ENCODE measurements at regions not wholly inside any gene's neighbourhood (a gene's known extent, or its start where the extent isn't known, plus 50 kb on each side); places are given as distances from the start of the nearest gene placed in this dataset.
"Not testable (repeated sequence)": the region's sequence is repeated elsewhere in the genome, so short reads cannot be mapped to it uniquely, and the experiment has no call there.

DNA sequence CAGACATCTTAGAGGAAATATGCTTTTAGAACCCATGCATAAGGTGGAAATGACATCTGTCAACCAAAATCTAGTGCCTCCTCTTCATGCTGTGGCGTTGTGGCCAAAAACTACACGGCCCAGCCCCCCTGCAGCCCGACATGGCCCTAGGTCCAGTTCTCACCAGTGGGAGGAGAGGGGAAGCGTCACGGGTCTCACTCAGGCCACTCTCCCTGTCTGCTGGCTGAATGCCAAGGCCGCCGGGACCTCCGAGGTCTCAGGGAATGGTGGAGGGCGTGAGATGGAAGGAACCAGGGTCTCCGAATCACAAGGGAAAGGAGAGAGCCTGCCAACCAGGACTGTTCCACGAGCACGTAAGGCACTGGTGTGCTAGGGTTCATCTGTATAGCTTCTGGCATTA lies 361.0 kb downstream of the ANAPC1 start:
- H3K9me2 ChIP-seq (ENCODE audit: insufficient read depth): no peaks in the 10 kb centered on the region
- H3K27me3 ChIP-seq (ENCODE audit: insufficient read depth, low read length): no peaks in the 10 kb centered on the region
- DNase-seq (ENCODE audit: low read depth, low spot score) (no peak), ATAC-seq (no peak)
- BruUV-seq (replicated peaks): no TSS peak
- no peak overlapping the region for H3K4me2 ChIP-seq (ENCODE audit: low read length)
- no peaks in the 10 kb centered on the region for H3K9me3 ChIP-seq (ENCODE audit: control insufficient read depth in 1 of 2, insufficient read depth in 1 of 2, low read depth in 1 of 2, low read length in 2 of 2)
- no peak overlapping the region for H3K9ac ChIP-seq (ENCODE audit: low read length)
- H3K27ac ChIP-seq (ENCODE audit: low read depth, low read length): no peak overlapping the region
- intact Hi-C loops (cut with micrococcal nuclease): no loop called here
- no peak overlapping the region for H2AFZ ChIP-seq (ENCODE audit: low read depth, low read length, poor library complexity, severe bottlenecking)
- H3K4me1 ChIP-seq (ENCODE audit: control insufficient read depth in 1 of 2, insufficient read depth in 2 of 2, low read length in 2 of 2): no peaks in the 10 kb centered on the region
- H3K36me3 ChIP-seq (ENCODE audit: control insufficient read depth in 1 of 2, insufficient read depth in 2 of 2, low read length in 2 of 2): no peaks in the 10 kb centered on the region
- no peak for TF ChIP-seq SIN3A (IDR thresholded peaks at IDR 0.05; ENCODE audit: low read depth)
- ChIA-PET RAD21 (ENCODE audit: low non-redundant PET in 1 of 2, low total read pairs in 2 of 2, uncharacterized antibody in 2 of 2, unreplicated experiment in 2 of 2) (no interaction called here), POLR2A (no interaction called here), CTCF (no interaction called here)
- no peak overlapping the region for H3K4me3 ChIP-seq (replicated peaks in 1 of 2; ENCODE audit: low read depth in 1 of 2, low read length in 2 of 2)
- no peaks in the 10 kb centered on the region for H3K79me2 ChIP-seq (ENCODE audit: insufficient read depth, low read length)
- no peaks in the 10 kb centered on the region for H4K20me1 ChIP-seq (ENCODE audit: insufficient read depth)

DNA sequence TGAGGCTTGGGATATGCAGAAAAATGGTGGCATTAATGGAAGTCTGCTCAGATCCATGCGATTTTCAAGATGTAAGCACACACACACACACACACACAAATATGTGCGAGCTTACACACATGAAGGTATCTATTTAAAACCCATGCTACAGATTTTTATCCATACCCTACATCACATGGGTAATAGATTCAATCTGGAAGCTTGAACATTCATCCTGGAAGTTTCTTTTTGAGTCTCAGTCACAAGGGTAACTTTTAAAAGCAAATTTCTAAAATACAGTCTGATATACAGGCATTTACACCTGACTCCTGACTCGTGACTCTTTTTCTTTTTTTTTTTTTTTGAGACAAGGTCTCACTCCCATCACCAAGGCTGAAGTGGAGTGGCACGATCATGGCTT lies 359.0 kb downstream of the ANAPC1 start:
- H3K4me1 ChIP-seq (ENCODE audit: control insufficient read depth in 1 of 2, insufficient read depth in 2 of 2, low read length in 2 of 2); RAD21 ChIA-PET (ENCODE audit: low non-redundant PET in 1 of 2, low total read pairs in 2 of 2, uncharacterized antibody in 2 of 2, unreplicated experiment in 2 of 2); H3K9me2 ChIP-seq (ENCODE audit: insufficient read depth); BruUV-seq (replicated peaks); H3K9me3 ChIP-seq (ENCODE audit: control insufficient read depth in 1 of 2, insufficient read depth in 1 of 2, low read depth in 1 of 2, low read length in 2 of 2); H3K4me2 ChIP-seq (ENCODE audit: low read length); H3K4me3 ChIP-seq (replicated peaks in 1 of 2; ENCODE audit: low read depth in 1 of 2, low read length in 2 of 2); CTCF ChIA-PET; H3K79me2 ChIP-seq (ENCODE audit: insufficient read depth, low read length); H4K20me1 ChIP-seq (ENCODE audit: insufficient read depth); H3K9ac ChIP-seq (ENCODE audit: low read length); H2AFZ ChIP-seq (ENCODE audit: low read depth, low read length, poor library complexity, severe bottlenecking); H3K27ac ChIP-seq (ENCODE audit: low read depth, low read length); ATAC-seq; POLR2A ChIA-PET; H3K36me3 ChIP-seq (ENCODE audit: control insufficient read depth in 1 of 2, insufficient read depth in 2 of 2, low read length in 2 of 2); DNase-seq (ENCODE audit: low read depth, low spot score); H3K27me3 ChIP-seq (ENCODE audit: insufficient read depth, low read length); intact Hi-C loops (cut with micrococcal nuclease): not testable (repeated sequence)

- H3K9me3 ChIP-seq (ENCODE audit: control insufficient read depth in 1 of 2, insufficient read depth in 1 of 2, low read depth in 1 of 2, low read length in 2 of 2); H3K4me1 ChIP-seq (ENCODE audit: control insufficient read depth in 1 of 2, insufficient read depth in 2 of 2, low read length in 2 of 2); H3K79me2 ChIP-seq (ENCODE audit: insufficient read depth, low read length); H3K27me3 ChIP-seq (ENCODE audit: insufficient read depth, low read length); H3K4me3 ChIP-seq (replicated peaks in 1 of 2; ENCODE audit: low read depth in 1 of 2, low read length in 2 of 2); H3K4me2 ChIP-seq (ENCODE audit: low read length); BruUV-seq (replicated peaks); H3K36me3 ChIP-seq (ENCODE audit: control insufficient read depth in 1 of 2, insufficient read depth in 2 of 2, low read length in 2 of 2); H3K27ac ChIP-seq (ENCODE audit: low read depth, low read length); POLR2A ChIA-PET; H4K20me1 ChIP-seq (ENCODE audit: insufficient read depth); CTCF ChIA-PET; ATAC-seq; H3K9ac ChIP-seq (ENCODE audit: low read length); H2AFZ ChIP-seq (ENCODE audit: low read depth, low read length, poor library complexity, severe bottlenecking); H3K9me2 ChIP-seq (ENCODE audit: insufficient read depth); RAD21 ChIA-PET (ENCODE audit: low non-redundant PET in 1 of 2, low total read pairs in 2 of 2, uncharacterized antibody in 2 of 2, unreplicated experiment in 2 of 2); intact Hi-C loops (cut with micrococcal nuclease); DNase-seq (ENCODE audit: low read depth, low spot score): not testable (repeated sequence)
Observed at GRCh38 chr2:111526041-111526639, 357.9 kb downstream of the ANAPC1 start.

DNA sequence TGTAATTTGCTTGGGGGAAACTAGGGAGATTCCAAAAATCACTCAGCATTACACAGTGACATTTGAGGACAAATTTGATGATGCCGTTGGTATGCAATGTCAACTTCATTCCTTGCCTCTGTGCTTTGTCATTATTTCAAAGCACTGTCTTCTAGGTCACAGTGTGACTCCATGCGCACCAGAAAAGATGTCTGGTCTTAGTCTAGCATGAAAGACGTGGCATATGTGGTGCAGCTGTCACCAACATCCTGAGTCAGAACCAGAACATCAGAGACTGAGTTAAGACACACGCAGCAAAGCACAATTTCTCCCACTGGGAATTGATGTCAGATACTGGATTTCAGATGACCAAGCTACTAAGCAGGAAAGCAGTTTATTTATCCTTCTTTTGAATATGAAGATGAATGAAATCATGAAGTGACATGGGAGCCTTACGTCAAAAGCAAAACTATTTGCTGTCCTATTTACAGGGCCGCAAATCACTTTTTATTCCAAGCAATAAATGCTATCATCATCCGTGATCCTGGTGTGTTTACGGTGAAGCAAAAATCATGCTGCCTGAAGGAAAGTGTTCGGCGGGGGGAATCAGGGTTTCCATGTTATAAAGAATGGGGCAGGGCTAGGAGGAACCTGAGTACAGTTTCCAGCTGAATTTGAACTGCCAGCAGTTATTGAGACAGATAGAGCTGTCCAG lies 356.1 kb downstream of the ANAPC1 start:
- H3K4me1 ChIP-seq (ENCODE audit: control insufficient read depth in 1 of 2, insufficient read depth in 2 of 2, low read length in 2 of 2); H3K9me2 ChIP-seq (ENCODE audit: insufficient read depth); intact Hi-C loops (cut with micrococcal nuclease); DNase-seq (ENCODE audit: low read depth, low spot score); H3K36me3 ChIP-seq (ENCODE audit: control insufficient read depth in 1 of 2, insufficient read depth in 2 of 2, low read length in 2 of 2); H4K20me1 ChIP-seq (ENCODE audit: insufficient read depth); H3K79me2 ChIP-seq (ENCODE audit: insufficient read depth, low read length); H3K4me3 ChIP-seq (replicated peaks in 1 of 2; ENCODE audit: low read depth in 1 of 2, low read length in 2 of 2); H3K9me3 ChIP-seq (ENCODE audit: control insufficient read depth in 1 of 2, insufficient read depth in 1 of 2, low read depth in 1 of 2, low read length in 2 of 2); ATAC-seq; H3K4me2 ChIP-seq (ENCODE audit: low read length); H3K9ac ChIP-seq (ENCODE audit: low read length); BruUV-seq (replicated peaks); H2AFZ ChIP-seq (ENCODE audit: low read depth, low read length, poor library complexity, severe bottlenecking); H3K27ac ChIP-seq (ENCODE audit: low read depth, low read length); POLR2A ChIA-PET; CTCF ChIA-PET; RAD21 ChIA-PET (ENCODE audit: low non-redundant PET in 1 of 2, low total read pairs in 2 of 2, uncharacterized antibody in 2 of 2, unreplicated experiment in 2 of 2); H3K27me3 ChIP-seq (ENCODE audit: insufficient read depth, low read length): not testable (repeated sequence)

Measured in HCT116 (cell line).